Prostate gland (tissue), 2 donors: ENCODE measurements at regions not wholly inside any gene's neighbourhood (a gene's known extent, or its start where the extent isn't known, plus 50 kb on each side); places are given as distances from the start of the nearest gene placed in this dataset.

Source experiments
- CTCF ChIP-seq, 4 experiments: fragments of 200-600 bp in 2 of 4; fragments of 450-650 bp in 2 of 4; sonication (generic) in 2 of 4; IDR thresholded peaks; 1 replicate in 3 of 4; 2 replicates in 1 of 4; pipeline ENCODE4 v1.5.1; 2016 to 2019; ENCODE audit warnings: antibody characterized with exemption in 4 of 4, mild to moderate bottlenecking in 2 of 4, moderate library complexity in 2 of 4
- POLR2A ChIP-seq: fragments of 450-650 bp; IDR thresholded peaks from one replicate; pipeline ENCODE4 v1.6.1; 2016; ENCODE audit warnings: antibody characterized with exemption, mild to moderate bottlenecking
- POLR2AphosphoS5 ChIP-seq: sonication (generic); formaldehyde crosslinking; IDR thresholded peaks from one replicate; pipeline ENCODE4 v1.6.1; 2017; ENCODE audit warnings: antibody characterized with exemption

- TF ChIP-seq POLR2AphosphoS5 (no peak), POLR2A (no peak), CTCF (IDR thresholded peaks at IDR 0.05) (no peak)
Observed at GRCh38 chr15:62639432-62639831, 403.1 kb upstream of the TPM1 start.
